A673 (cell line): ENCODE measurements at regions not wholly inside any gene's neighbourhood (a gene's known extent, or its start where the extent isn't known, plus 50 kb on each side); places are given as distances from the start of the nearest gene placed in this dataset.

ENCODE experiments used
- BruUV-seq: library from RNA; stranded (reverse); fragments of 400-500 nt; replicated peaks from 2 replicates; lab custom pipeline; 2021; lab: Mats Ljungman, UMichigan
- CTCF ChIA-PET: fragments of 300-600 bp; sonication (Branson Sonifier 250); formaldehyde crosslinking; loops from one replicate; lab custom pipeline; 2022; ENCODE audit warnings: antibody characterized with exemption; lab: Charles Lee
- POLR2A ChIA-PET: fragments of 300-600 bp; sonication (Branson Sonifier 250); formaldehyde crosslinking; loops from one replicate; lab custom pipeline; 2022; ENCODE audit warnings: antibody characterized with exemption; ENCODE audit not compliant: low non-redundant PET; lab: Charles Lee
- DNase-seq: peaks from one replicate; pipeline ENCODE4 v3.0.0-alpha.2; 2015; ENCODE audit warnings: low spot score
- H3K27ac ChIP-seq: fragments of 200-600 bp; sonication (generic); 2 replicates; pipeline ENCODE4 v1.5.1; 2016; ENCODE audit warnings: mixed run types, low read depth, mild to moderate bottlenecking, mixed read lengths, antibody characterized with exemption, low read length; ENCODE audit not compliant: poor library complexity, severe bottlenecking
- H3K27me3 ChIP-seq: fragments of 200-600 bp; sonication (generic); replicated peaks from 2 replicates; pipeline ENCODE4 v1.6.1; 2017; ENCODE audit warnings: mixed run types, low read depth, mild to moderate bottlenecking, mixed read lengths, antibody characterized with exemption, low read length; ENCODE audit not compliant: insufficient read depth, poor library complexity
- H3K36me3 ChIP-seq: fragments of 200-600 bp; sonication (generic); 2 replicates; pipeline ENCODE4 v1.6.1; 2016; ENCODE audit warnings: mixed run types, mild to moderate bottlenecking, mixed read lengths, antibody characterized with exemption, low read length; ENCODE audit not compliant: insufficient read depth, poor library complexity, severe bottlenecking
- H3K4me1 ChIP-seq: fragments of 200-600 bp; sonication (generic); 2 replicates; pipeline ENCODE4 v1.6.1; 2017; ENCODE audit warnings: mixed run types, mild to moderate bottlenecking, mixed read lengths, antibody characterized with exemption, low read length; ENCODE audit not compliant: insufficient read depth, poor library complexity, severe bottlenecking
- H3K4me3 ChIP-seq: fragments of 200-600 bp; sonication (generic); 2 replicates; pipeline ENCODE4 v1.5.1; 2016; ENCODE audit warnings: low read depth, mixed run types, mild to moderate bottlenecking, mixed read lengths, low read length; ENCODE audit not compliant: poor library complexity, severe bottlenecking
- H3K9me3 ChIP-seq: fragments of 200-600 bp; sonication (generic); 2 replicates; pipeline ENCODE4 v1.6.1; 2016; ENCODE audit warnings: mixed run types, low read depth, mild to moderate bottlenecking, mixed read lengths, antibody characterized with exemption, low read length; ENCODE audit not compliant: poor library complexity, severe bottlenecking
- EZH2 ChIP-seq: fragments of 200-600 bp; sonication (generic); IDR thresholded peaks from 2 replicates; pipeline ENCODE4 v1.6.1; 2017; ENCODE audit warnings: borderline replicate concordance, low read depth, mild to moderate bottlenecking, mixed read lengths, antibody characterized with exemption, low read length; ENCODE audit not compliant: poor library complexity, severe bottlenecking
- intact Hi-C: fragments of 100-400 bp; cut with micrococcal nuclease; formaldehyde crosslinking; loops from one replicate; pipeline ENCODE4 v1.10.0; 2022; ENCODE audit not compliant: unreplicated experiment
- TF ChIP-seq, protein P1 (sequence below): fragments of 300-800, 200-600 bp; sonication (generic); conservative IDR thresholded peaks from 2 replicates; pipeline ENCODE4 v1.5.1; 2017; ENCODE audit warnings: low read depth, mild to moderate bottlenecking, antibody characterized with exemption, low read length, moderate library complexity, mixed read lengths

DNA sequence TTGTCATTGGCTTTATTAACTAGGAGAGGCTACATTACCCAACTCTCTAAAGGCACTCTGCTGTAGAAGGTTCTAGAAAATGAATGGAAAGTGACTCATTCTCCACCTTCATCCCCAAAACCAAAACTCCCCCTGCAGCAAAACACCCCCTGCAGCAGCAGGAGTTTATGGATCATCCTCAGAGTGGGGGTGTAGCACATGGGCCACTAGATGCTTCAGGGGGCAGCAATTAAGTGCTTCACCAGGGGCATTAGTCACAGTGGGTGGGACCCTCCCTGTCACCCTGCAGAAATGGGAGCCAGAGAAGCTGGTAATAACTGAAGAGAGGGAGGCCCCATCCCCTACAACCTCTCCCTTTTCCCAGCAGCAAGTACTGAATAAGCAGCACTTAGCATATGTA, 64.5 kb upstream of the MED4 start:
- DNase-seq, result peak; percentile 69
- Histone ChIP-seq H3K4me1 (peaks cover 43% of the 10 kb centered on the region), H3K4me3 (no peak overlapping the region), H3K9me3 (no peaks in the 10 kb centered on the region), H3K27me3 (no peaks in the 10 kb centered on the region), H3K36me3 (no peaks in the 10 kb centered on the region), H3K27ac (peak overlapping the region; percentile 40)
- intact Hi-C loops, result loop anchor here (10.0 kb wide), 1 partner anchor 145 kb away; the partner anchor contains the start of gene RB1
- CTCF ChIA-PET, result no interaction called here
- TF ChIP-seq, protein P1, sequence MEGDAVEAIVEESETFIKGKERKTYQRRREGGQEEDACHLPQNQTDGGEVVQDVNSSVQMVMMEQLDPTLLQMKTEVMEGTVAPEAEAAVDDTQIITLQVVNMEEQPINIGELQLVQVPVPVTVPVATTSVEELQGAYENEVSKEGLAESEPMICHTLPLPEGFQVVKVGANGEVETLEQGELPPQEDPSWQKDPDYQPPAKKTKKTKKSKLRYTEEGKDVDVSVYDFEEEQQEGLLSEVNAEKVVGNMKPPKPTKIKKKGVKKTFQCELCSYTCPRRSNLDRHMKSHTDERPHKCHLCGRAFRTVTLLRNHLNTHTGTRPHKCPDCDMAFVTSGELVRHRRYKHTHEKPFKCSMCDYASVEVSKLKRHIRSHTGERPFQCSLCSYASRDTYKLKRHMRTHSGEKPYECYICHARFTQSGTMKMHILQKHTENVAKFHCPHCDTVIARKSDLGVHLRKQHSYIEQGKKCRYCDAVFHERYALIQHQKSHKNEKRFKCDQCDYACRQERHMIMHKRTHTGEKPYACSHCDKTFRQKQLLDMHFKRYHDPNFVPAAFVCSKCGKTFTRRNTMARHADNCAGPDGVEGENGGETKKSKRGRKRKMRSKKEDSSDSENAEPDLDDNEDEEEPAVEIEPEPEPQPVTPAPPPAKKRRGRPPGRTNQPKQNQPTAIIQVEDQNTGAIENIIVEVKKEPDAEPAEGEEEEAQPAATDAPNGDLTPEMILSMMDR, result no peak
- TF ChIP-seq EZH2, result no peak
- POLR2A ChIA-PET, result no interaction called here
- BruUV-seq, result no TSS peak

DNA sequence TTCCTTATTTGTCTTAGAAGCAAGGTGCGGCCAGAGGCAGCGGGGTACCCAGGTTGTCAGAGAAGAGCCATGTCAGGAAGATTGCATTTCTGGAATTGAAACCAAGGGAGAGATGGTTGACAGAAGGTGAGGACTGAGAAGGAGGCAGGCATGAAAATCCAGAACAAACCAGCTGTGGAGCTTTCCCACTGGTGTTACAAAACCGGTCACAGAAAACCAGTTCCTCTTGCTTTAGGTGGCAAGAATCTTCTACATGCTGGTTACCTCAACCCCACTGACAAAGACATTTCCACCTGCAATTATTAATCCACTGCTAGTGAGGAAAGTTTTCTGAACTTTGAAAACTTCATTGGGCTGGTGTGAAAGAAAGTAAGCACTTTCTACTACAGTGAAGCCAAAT, 64.0 kb upstream of the MED4 start:
- Histone ChIP-seq H3K36me3 (no peaks in the 10 kb centered on the region), H3K4me1 (peaks cover 43% of the 10 kb centered on the region), H3K27ac (no peak overlapping the region), H3K27me3 (no peaks in the 10 kb centered on the region), H3K4me3 (no peak overlapping the region), H3K9me3 (no peaks in the 10 kb centered on the region)
- CTCF ChIA-PET, result no interaction called here
- intact Hi-C loops, result loop anchor here (10.0 kb wide), 1 partner anchor 146 kb away; the partner anchor contains the start of gene RB1
- no TSS peak for BruUV-seq
- no peak for TF ChIP-seq EZH2
- TF ChIP-seq, protein P1, result no peak
- POLR2A ChIA-PET, result no interaction called here
- no peak for DNase-seq

DNA sequence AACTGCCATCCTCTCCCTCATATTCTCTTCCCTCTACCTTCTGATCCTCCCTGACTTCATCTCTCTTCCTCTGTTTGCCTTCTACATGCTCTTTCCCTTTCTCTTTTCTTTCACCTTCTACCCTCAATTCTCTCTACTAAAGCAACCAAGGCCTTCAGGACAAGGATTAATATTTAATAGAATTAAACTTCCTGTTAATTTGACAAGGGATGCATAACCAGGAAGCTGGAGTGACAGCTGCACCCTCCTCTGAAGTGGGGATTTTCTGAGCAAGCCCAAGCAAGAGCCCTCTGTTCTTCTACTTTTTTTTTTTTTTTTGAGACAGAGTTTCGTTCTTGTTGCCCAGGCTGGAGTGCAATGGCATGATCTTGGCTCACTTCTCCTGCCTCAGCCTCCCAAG, 63.4 kb upstream of the MED4 start:
- peaks cover 43% of the 10 kb centered on the region for H3K4me1 ChIP-seq
- no peaks in the 10 kb centered on the region for H3K36me3 ChIP-seq
- no TSS peak for BruUV-seq
- peak; percentile 19 for DNase-seq
- ChIA-PET POLR2A (no interaction called here), CTCF (no interaction called here)
- TF ChIP-seq EZH2, result no peak
- TF ChIP-seq, protein P1, result no peak
- H3K4me3 ChIP-seq, result no peak overlapping the region
- no peaks in the 10 kb centered on the region for H3K9me3 ChIP-seq
- H3K27ac ChIP-seq, result peak overlapping the region; percentile 41
- no peaks in the 10 kb centered on the region for H3K27me3 ChIP-seq
- intact Hi-C loops, result loop anchor here (10.0 kb wide), 1 partner anchor 147 kb away; the partner anchor contains the start of gene RB1
